H9 (cell line): ENCODE measurements at regions not wholly inside any gene's neighbourhood (a gene's known extent, or its start where the extent isn't known, plus 50 kb on each side); places are given as distances from the start of the nearest gene placed in this dataset.
A peak's percentile ranks its signal among the peaks of the same experiment; 100 is the strongest.

Experiments used
- DNase-seq: peaks from one replicate; pipeline ENCODE4 v3.0.0-alpha.2; 2017
- H2AFZ ChIP-seq: one replicate; pipeline ENCODE4 v1.6.1; 2013; ENCODE audit warnings: mild to moderate bottlenecking, low read length, control low read depth, moderate library complexity
- H2AK5ac ChIP-seq: 2 replicates; pipeline ENCODE4 v1.6.1; 2013; ENCODE audit warnings: low read length, control low read depth, mixed read lengths; ENCODE audit not compliant: insufficient read length
- H2BK120ac ChIP-seq: one replicate; pipeline ENCODE4 v1.6.1; 2013; ENCODE audit warnings: low read depth, mild to moderate bottlenecking, low read length, control low read depth, inconsistent platforms; ENCODE audit not compliant: poor library complexity, severe bottlenecking
- H2BK12ac ChIP-seq: 2 replicates; pipeline ENCODE4 v1.6.1; 2013; ENCODE audit warnings: low read length, control low read depth, mixed read lengths, low read depth; ENCODE audit not compliant: insufficient read length
- H2BK15ac ChIP-seq: 2 replicates; pipeline ENCODE4 v1.6.1; 2013; ENCODE audit warnings: low read depth, low read length, control low read depth
- H2BK20ac ChIP-seq: one replicate; pipeline ENCODE4 v1.6.1; 2013; ENCODE audit warnings: low read depth, mild to moderate bottlenecking, low read length, control low read depth, inconsistent platforms; ENCODE audit not compliant: poor library complexity, severe bottlenecking
- H2BK5ac ChIP-seq: 2 replicates; pipeline ENCODE4 v1.6.1; 2013; ENCODE audit warnings: low read length, control low read depth, mixed read lengths; ENCODE audit not compliant: insufficient read length
- H3K14ac ChIP-seq: 2 replicates; pipeline ENCODE4 v1.6.1; 2013; ENCODE audit warnings: low read length, control low read depth; ENCODE audit not compliant: insufficient read depth
- H3K18ac ChIP-seq: 2 replicates; pipeline ENCODE4 v1.6.1; 2013; ENCODE audit warnings: low read depth, mild to moderate bottlenecking, mixed read lengths, low read length, control low read depth; ENCODE audit not compliant: insufficient read length
- H3K23ac ChIP-seq: 2 replicates; pipeline ENCODE4 v1.6.1; 2013; ENCODE audit warnings: low read length, control low read depth, mixed read lengths, low read depth; ENCODE audit not compliant: insufficient read length
- H3K23me2 ChIP-seq: 2 replicates; pipeline ENCODE4 v1.6.1; 2013; ENCODE audit warnings: low read depth, mild to moderate bottlenecking, mixed read lengths, low read length, control low read depth; ENCODE audit not compliant: insufficient read length, poor library complexity, severe bottlenecking
- H3K27ac ChIP-seq: 2 replicates; pipeline ENCODE4 v1.5.1; 2013; ENCODE audit warnings: low read length, control low read depth, mixed read lengths, low read depth; ENCODE audit not compliant: insufficient read length
- H3K27me3 ChIP-seq: 2 replicates; pipeline ENCODE4 v1.6.1; 2013; ENCODE audit warnings: low read length, control low read depth, inconsistent platforms; ENCODE audit not compliant: insufficient read depth
- H3K4ac ChIP-seq: 2 replicates; pipeline ENCODE4 v1.6.1; 2013; ENCODE audit warnings: low read depth, mild to moderate bottlenecking, control low read depth, inconsistent platforms, low read length, moderate library complexity
- H3K4me1 ChIP-seq: 2 replicates; pipeline ENCODE4 v1.6.1; 2013; ENCODE audit warnings: low read length, control low read depth, inconsistent platforms; ENCODE audit not compliant: insufficient read depth
- H3K4me2 ChIP-seq: 2 replicates; pipeline ENCODE4 v1.6.1; 2013; ENCODE audit warnings: low read length, control low read depth, mixed read lengths; ENCODE audit not compliant: insufficient read length, insufficient read depth
- H3K56ac ChIP-seq: 2 replicates; pipeline ENCODE4 v1.6.1; 2013; ENCODE audit warnings: low read depth, mild to moderate bottlenecking, mixed read lengths, low read length, control low read depth; ENCODE audit not compliant: insufficient read length
- H3K79me1 ChIP-seq: 2 replicates; pipeline ENCODE4 v1.6.1; 2013; ENCODE audit warnings: low read depth, mild to moderate bottlenecking, moderate library complexity, low read length, control low read depth, inconsistent platforms; ENCODE audit not compliant: insufficient read depth, poor library complexity, severe bottlenecking
- H3K79me2 ChIP-seq: 2 replicates; pipeline ENCODE4 v1.6.1; 2013; ENCODE audit warnings: low read length, control low read depth, inconsistent platforms; ENCODE audit not compliant: insufficient read depth
- H3K9ac ChIP-seq: 2 replicates; pipeline ENCODE4 v1.6.1; 2013; ENCODE audit warnings: low read length, control low read depth, mixed read lengths; ENCODE audit not compliant: insufficient read length; ENCODE audit errors: extremely low read depth
- H3K9me3 ChIP-seq: one replicate; pipeline ENCODE4 v1.6.1; 2013; ENCODE audit warnings: low read depth, low read length, inconsistent platforms; ENCODE audit not compliant: control insufficient read depth
- H3T11ph ChIP-seq: one replicate; pipeline ENCODE4 v1.6.1; 2013; ENCODE audit warnings: mild to moderate bottlenecking, low read length, control low read depth, inconsistent platforms
- H4K20me1 ChIP-seq: one replicate; pipeline ENCODE4 v1.6.1; 2013; ENCODE audit not compliant: control insufficient read depth, insufficient read length, insufficient read depth
- H4K5ac ChIP-seq: 2 replicates; pipeline ENCODE4 v1.6.1; 2013; ENCODE audit warnings: low read depth, mild to moderate bottlenecking, mixed read lengths, low read length, control low read depth; ENCODE audit not compliant: insufficient read length
- H4K8ac ChIP-seq: replicated peaks from 2 replicates; pipeline ENCODE4 v1.6.1; 2013; ENCODE audit warnings: low read length, control low read depth, mixed read lengths, low read depth; ENCODE audit not compliant: insufficient read length
- H4K91ac ChIP-seq: 2 replicates; pipeline ENCODE4 v1.6.1; 2013; ENCODE audit warnings: low read depth, mild to moderate bottlenecking, moderate library complexity, mixed read lengths, low read length, control low read depth; ENCODE audit not compliant: insufficient read length
- H3K27ac Mint-ChIP-seq, 3 experiments: 2 replicates in 2 of 3; 3 replicates in 1 of 3; pipeline ENCODE4 v1.8.0; 2020 to 2021; ENCODE audit warnings: mixed read lengths in 3 of 3, mild to moderate bottlenecking in 1 of 3, moderate library complexity in 1 of 3
- H3K27me3 Mint-ChIP-seq: 2 replicates; pipeline ENCODE4 v1.8.0; 2021; ENCODE audit warnings: low read depth, mild to moderate bottlenecking, moderate library complexity, mixed read lengths
- H3K36me3 Mint-ChIP-seq, 3 experiments: 2 replicates in 2 of 3; 3 replicates in 1 of 3; pipeline ENCODE4 v1.8.0; 2020 to 2021; ENCODE audit warnings: low read depth in 3 of 3, mixed read lengths in 3 of 3; ENCODE audit not compliant: insufficient read depth in 1 of 3
- H3K4me1 Mint-ChIP-seq, 2 experiments: 2 replicates each; pipeline ENCODE4 v1.8.0; 2020; ENCODE audit warnings: mixed read lengths in 2 of 2
- H3K4me3 Mint-ChIP-seq, 2 experiments: 2 replicates in 1 of 2; 3 replicates in 1 of 2; pipeline ENCODE4 v1.8.0; 2020 to 2021; ENCODE audit warnings: mild to moderate bottlenecking in 2 of 2, mixed read lengths in 2 of 2, moderate library complexity in 1 of 2
- H3K9me3 Mint-ChIP-seq, 2 experiments: 2 replicates in 1 of 2; 3 replicates in 1 of 2; pipeline ENCODE4 v1.8.0; 2020; ENCODE audit warnings: mild to moderate bottlenecking in 2 of 2, mixed read lengths in 2 of 2, moderate library complexity in 1 of 2
- WGBS: extraction: QIAGEN DNeasy Blood & Tissue Kit; methylation state at CpG from one replicate; pipeline ENCODE4 v1.1.7; 2013; ENCODE audit warnings: missing lambda C conversion rate, low lambda C conversion rate, mixed read lengths; ENCODE audit not compliant: insufficient read length; ENCODE audit errors: extremely low coverage; 5-methylcytosine and 5-hydroxymethylcytosine counted together
- TF ChIP-seq, protein P1 (sequence below): fragments of 200-600 bp; sonication (generic); conservative IDR thresholded peaks from 3 replicates; pipeline ENCODE4 v1.8.0; 2021; ENCODE audit warnings: antibody characterized with exemption, mild to moderate bottlenecking

DNA sequence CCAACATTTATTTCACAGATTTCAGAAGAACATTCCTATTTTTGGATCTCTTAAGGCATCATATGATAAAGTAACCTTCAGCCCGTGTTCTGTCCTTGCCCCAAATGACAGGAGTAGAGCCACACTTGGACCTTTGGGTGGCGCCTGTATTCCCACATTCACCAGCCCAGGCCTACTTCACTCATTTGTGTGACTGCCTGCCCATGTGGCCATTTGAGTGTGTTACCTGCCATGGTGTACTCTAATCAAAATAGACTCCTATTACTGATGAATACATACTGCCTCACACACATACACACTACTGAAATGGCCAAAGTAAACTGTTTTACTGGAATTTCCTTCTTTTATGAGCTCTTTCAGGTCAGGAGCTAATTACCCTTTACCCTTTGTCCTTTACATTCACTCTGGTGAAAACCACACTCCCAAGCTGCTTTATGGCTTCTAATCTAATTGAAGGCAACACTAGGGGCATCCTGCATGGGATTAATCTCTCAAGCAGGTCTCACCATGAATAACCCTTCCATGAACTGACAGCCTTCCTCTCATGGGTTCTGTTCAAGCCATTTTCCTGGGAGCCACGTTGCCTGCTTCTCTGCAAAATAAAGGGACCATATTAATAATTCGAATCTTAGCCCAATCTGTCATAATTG is 271.0 kb upstream of the GALNT5 start:
- TF ChIP-seq, protein P1, sequence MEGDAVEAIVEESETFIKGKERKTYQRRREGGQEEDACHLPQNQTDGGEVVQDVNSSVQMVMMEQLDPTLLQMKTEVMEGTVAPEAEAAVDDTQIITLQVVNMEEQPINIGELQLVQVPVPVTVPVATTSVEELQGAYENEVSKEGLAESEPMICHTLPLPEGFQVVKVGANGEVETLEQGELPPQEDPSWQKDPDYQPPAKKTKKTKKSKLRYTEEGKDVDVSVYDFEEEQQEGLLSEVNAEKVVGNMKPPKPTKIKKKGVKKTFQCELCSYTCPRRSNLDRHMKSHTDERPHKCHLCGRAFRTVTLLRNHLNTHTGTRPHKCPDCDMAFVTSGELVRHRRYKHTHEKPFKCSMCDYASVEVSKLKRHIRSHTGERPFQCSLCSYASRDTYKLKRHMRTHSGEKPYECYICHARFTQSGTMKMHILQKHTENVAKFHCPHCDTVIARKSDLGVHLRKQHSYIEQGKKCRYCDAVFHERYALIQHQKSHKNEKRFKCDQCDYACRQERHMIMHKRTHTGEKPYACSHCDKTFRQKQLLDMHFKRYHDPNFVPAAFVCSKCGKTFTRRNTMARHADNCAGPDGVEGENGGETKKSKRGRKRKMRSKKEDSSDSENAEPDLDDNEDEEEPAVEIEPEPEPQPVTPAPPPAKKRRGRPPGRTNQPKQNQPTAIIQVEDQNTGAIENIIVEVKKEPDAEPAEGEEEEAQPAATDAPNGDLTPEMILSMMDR: peak; percentile 44
- Mint-ChIP-seq H3K36me3 (no peaks in the 10 kb centered on the region), H3K4me1 (peaks cover 0 to 3% of the 10 kb centered on the region in 2 experiments; a peak in 1 of 4 replicates), H3K27ac (no peak overlapping the region), H3K9me3 (no peaks in the 10 kb centered on the region; a peak in 1 of 5 replicates), H3K4me3 (no peak overlapping the region), H3K27me3 (no peaks in the 10 kb centered on the region)
- no peak overlapping the region for H2BK5ac ChIP-seq
- no peak overlapping the region for H2BK15ac ChIP-seq
- H2BK12ac ChIP-seq: no peak overlapping the region
- no peak overlapping the region for H2AK5ac ChIP-seq
- H3K23me2 ChIP-seq: no peaks in the 10 kb centered on the region
- no CpG with 5 or more reads among the region's 4 CpGs for WGBS
- H3K14ac ChIP-seq: no peak overlapping the region
- H3K23ac ChIP-seq: no peak overlapping the region
- no peak overlapping the region for H3K18ac ChIP-seq
- H3K9me3 ChIP-seq: no peaks in the 10 kb centered on the region
- H2AFZ ChIP-seq: no peak overlapping the region
- no peak overlapping the region for H2BK120ac ChIP-seq
- DNase-seq: peak; percentile 43
- no peak overlapping the region for H3K27ac ChIP-seq
- no peak overlapping the region for H3K56ac ChIP-seq
- no peaks in the 10 kb centered on the region for H3K79me1 ChIP-seq
- H2BK20ac ChIP-seq: no peak overlapping the region
- H3K4me1 ChIP-seq: no peaks in the 10 kb centered on the region
- no peak overlapping the region for H3K9ac ChIP-seq
- no peak overlapping the region for H3T11ph ChIP-seq
- no peak overlapping the region for H3K4ac ChIP-seq
- H3K4me2 ChIP-seq: no peak overlapping the region
- H4K20me1 ChIP-seq: no peaks in the 10 kb centered on the region
- H4K8ac ChIP-seq: no peak overlapping the region
- no peak overlapping the region for H4K91ac ChIP-seq
- no peaks in the 10 kb centered on the region for H3K27me3 ChIP-seq
- H4K5ac ChIP-seq: no peak overlapping the region
- no peaks in the 10 kb centered on the region for H3K79me2 ChIP-seq
